Mucosa of stomach (tissue), 1 donor: ENCODE measurements at regions not wholly inside any gene's neighbourhood (a gene's known extent, or its start where the extent isn't known, plus 50 kb on each side); places are given as distances from the start of the nearest gene placed in this dataset.

Experiments used
- H3K27me3 ChIP-seq: one replicate; pipeline ENCODE4 v1.7.0; 2013; ENCODE audit warnings: mild to moderate bottlenecking, low read length; ENCODE audit not compliant: control insufficient read depth, insufficient read depth
- H3K36me3 ChIP-seq: one replicate; pipeline ENCODE4 v1.7.0; 2013; ENCODE audit warnings: low read length; ENCODE audit not compliant: control insufficient read depth, insufficient read depth
- H3K4me1 ChIP-seq: one replicate; pipeline ENCODE4 v1.7.0; 2013; ENCODE audit warnings: mild to moderate bottlenecking, low read length; ENCODE audit not compliant: control insufficient read depth, insufficient read depth
- H3K4me3 ChIP-seq: one replicate; pipeline ENCODE4 v1.7.0; 2013; ENCODE audit warnings: low read length
- H3K9ac ChIP-seq: one replicate; pipeline ENCODE4 v1.7.0; 2013; ENCODE audit warnings: mild to moderate bottlenecking, low read length, moderate library complexity
- H3K9me3 ChIP-seq: one replicate; pipeline ENCODE4 v1.7.0; 2013; ENCODE audit warnings: mild to moderate bottlenecking, low read length, moderate library complexity; ENCODE audit not compliant: control insufficient read depth
- donor health status: Pancreatic carcinoma.

GRCh38 chr6:82086944-82087343, 160.6 kb downstream of the IBTK start:
- H3K36me3 ChIP-seq, result no peaks in the 10 kb centered on the region

DNA sequence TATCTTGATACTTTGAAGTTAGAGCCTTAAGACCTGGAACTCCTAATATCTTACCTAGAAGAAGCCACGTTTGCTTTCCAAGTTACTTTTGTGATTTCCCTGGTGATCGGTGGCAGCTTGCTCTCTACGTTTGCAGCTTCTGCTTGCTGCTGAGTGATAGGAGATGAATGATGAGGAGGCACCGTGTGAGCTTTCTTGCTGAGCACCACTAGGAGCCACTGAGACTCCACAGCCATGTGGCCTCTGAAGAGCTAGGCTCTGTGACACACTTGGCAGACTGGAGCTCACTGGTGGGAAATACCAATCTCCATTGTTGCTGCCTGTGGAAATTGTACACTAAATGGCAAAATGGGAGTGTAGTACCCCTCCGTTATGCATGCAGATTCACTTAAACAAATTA, 161.8 kb downstream of the IBTK start:
- no peak overlapping the region for H3K9ac ChIP-seq
- H3K36me3 ChIP-seq, result no peaks in the 10 kb centered on the region
- no peaks in the 10 kb centered on the region for H3K4me1 ChIP-seq
- H3K4me3 ChIP-seq, result no peak overlapping the region
- H3K27me3 ChIP-seq, result no peaks in the 10 kb centered on the region
- no peaks in the 10 kb centered on the region for H3K9me3 ChIP-seq

More at GRCh38 chr6:82086944-82087343, 160.6 kb downstream of the IBTK start:
- Histone ChIP-seq H3K9me3 (no peaks in the 10 kb centered on the region), H3K4me1 (no peaks in the 10 kb centered on the region), H3K27me3 (no peaks in the 10 kb centered on the region), H3K4me3 (no peak overlapping the region), H3K9ac (no peak overlapping the region)

DNA sequence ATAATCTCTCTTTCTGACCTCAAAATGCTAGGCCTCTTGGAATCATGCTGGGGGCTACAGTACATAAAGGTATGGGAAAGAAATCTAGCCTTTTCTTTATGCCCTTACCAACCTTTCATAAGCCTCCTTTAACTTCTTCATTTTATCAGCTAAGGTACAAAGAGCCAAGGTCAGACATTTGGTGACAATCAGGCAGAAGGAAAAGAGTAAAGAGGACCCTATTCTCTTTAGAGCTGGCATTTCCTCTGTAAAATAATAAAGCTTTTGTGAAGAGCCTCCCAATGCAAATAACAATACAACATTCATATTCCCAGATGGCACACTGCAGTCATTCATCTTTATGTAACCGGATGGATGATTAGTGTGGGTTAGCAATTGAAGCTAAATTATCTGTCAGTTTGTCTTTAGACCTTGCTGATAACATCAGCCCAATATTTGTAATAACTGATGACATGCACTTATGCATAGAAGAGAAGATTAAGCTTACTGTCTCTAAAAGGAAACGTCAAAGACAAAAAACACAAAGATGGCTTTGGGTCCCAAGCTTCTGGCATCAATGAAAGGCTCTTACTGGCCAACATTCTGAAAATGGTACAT, 163.1 kb downstream of the IBTK start:
- H3K4me1 ChIP-seq, result no peaks in the 10 kb centered on the region
- H3K36me3 ChIP-seq, result no peaks in the 10 kb centered on the region
- H3K4me3 ChIP-seq, result no peak overlapping the region
- H3K9ac ChIP-seq, result no peak overlapping the region
- no peaks in the 10 kb centered on the region for H3K9me3 ChIP-seq
- H3K27me3 ChIP-seq, result no peaks in the 10 kb centered on the region

- Histone ChIP-seq H3K4me1 (no peaks in the 10 kb centered on the region), H3K4me3 (no peak overlapping the region), H3K27me3 (no peaks in the 10 kb centered on the region), H3K9me3 (no peaks in the 10 kb centered on the region), H3K36me3 (no peaks in the 10 kb centered on the region), H3K9ac (no peak overlapping the region)
These were observed 163.9 kb downstream of the IBTK start for GRCh38 chr6:82083646-82084045.

- Histone ChIP-seq H3K9ac (no peak overlapping the region), H3K27me3 (no peaks in the 10 kb centered on the region), H3K4me1 (no peaks in the 10 kb centered on the region), H3K9me3 (no peaks in the 10 kb centered on the region), H3K4me3 (no peak overlapping the region), H3K36me3 (no peaks in the 10 kb centered on the region)
These were observed 166.8 kb downstream of the IBTK start for GRCh38 chr6:82080767-82081166.

- H3K4me3 ChIP-seq, result no peak overlapping the region
- H3K4me1 ChIP-seq, result no peaks in the 10 kb centered on the region
- no peaks in the 10 kb centered on the region for H3K9me3 ChIP-seq
- no peak overlapping the region for H3K9ac ChIP-seq
- no peaks in the 10 kb centered on the region for H3K27me3 ChIP-seq
- no peaks in the 10 kb centered on the region for H3K36me3 ChIP-seq
These were observed 169.1 kb downstream of the IBTK start for GRCh38 chr6:82078286-82078908.

DNA sequence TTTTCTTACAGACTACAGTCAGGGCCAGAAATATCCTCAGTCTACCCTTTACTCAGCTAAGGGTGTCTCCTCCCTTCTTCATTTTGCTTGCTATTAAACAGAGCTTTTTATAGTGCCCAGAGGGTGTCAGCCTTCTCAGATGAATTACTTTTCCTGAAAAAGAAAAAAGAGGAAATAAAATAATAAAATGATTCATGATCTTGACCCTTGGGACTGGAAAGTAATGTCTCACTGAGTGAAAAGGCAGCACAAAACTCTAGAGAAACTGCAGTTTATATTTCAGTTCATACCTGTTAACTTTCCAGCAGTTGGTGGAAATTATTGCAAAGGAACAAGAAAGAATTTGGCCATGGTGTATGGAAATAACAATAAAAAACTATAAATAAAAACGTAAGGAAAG, 170.6 kb downstream of the IBTK start:
- Histone ChIP-seq H3K36me3 (no peaks in the 10 kb centered on the region), H3K27me3 (no peaks in the 10 kb centered on the region), H3K9ac (no peak overlapping the region), H3K4me3 (no peak overlapping the region), H3K4me1 (no peaks in the 10 kb centered on the region), H3K9me3 (no peaks in the 10 kb centered on the region)

DNA sequence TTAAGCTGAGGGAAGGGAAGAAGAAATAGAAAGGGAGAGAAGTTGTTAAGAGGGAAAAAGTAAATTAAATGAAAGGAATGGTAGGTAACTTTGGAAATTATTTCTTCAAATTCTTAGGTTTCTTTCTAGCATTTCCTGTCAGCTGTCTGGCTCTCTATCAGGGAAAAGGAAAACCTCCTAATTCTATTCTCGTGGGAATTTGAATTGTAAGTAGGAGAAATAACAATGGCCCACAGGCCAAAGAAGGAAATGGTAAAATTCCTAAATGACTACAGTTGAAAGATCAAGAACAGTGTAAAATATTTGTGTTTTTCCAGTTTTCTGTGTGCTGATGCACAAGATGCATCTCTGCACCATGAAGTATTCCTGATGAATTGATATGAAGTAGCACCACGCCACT, 173.0 kb downstream of the IBTK start:
- H3K4me1 ChIP-seq, result no peaks in the 10 kb centered on the region
- H3K9ac ChIP-seq, result no peak overlapping the region
- H3K9me3 ChIP-seq, result no peaks in the 10 kb centered on the region
- no peaks in the 10 kb centered on the region for H3K36me3 ChIP-seq
- H3K4me3 ChIP-seq, result no peak overlapping the region
- H3K27me3 ChIP-seq, result no peaks in the 10 kb centered on the region

DNA sequence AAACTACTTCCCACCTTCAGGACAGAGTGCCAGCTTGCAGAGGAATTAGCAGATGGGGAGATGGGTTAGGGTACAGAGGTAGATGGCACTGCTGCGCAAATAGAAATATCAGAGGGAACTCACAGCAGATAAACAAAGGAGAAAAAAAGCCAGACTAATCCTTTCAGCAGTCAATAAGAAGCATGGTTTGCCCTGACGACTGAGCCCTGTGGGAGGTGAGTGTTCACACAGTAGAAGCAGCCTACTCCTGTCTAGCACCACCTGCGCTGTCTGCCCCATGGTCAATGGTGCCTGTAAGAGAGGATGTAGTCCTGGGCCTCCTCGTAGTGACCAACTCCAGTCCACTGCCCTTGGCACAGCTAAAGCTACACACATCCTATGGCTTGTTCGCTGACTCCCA, 174.1 kb downstream of the IBTK start:
- H3K9me3 ChIP-seq, result no peaks in the 10 kb centered on the region
- H3K4me1 ChIP-seq, result no peaks in the 10 kb centered on the region

GRCh38 chr6:82072751-82073150, 174.8 kb downstream of the IBTK start:
- no peak overlapping the region for H3K4me3 ChIP-seq

More for the DNA sequence above, 174.1 kb downstream of the IBTK start:
- Histone ChIP-seq H3K9ac (no peak overlapping the region), H3K4me3 (no peak overlapping the region), H3K27me3 (no peaks in the 10 kb centered on the region), H3K36me3 (no peaks in the 10 kb centered on the region)

GRCh38 chr6:82072121-82072521, 175.4 kb downstream of the IBTK start:
- H3K4me1 ChIP-seq, result no peaks in the 10 kb centered on the region
- no peaks in the 10 kb centered on the region for H3K36me3 ChIP-seq
- H3K9ac ChIP-seq, result no peak overlapping the region
- no peak overlapping the region for H3K4me3 ChIP-seq
- no peaks in the 10 kb centered on the region for H3K27me3 ChIP-seq
- no peaks in the 10 kb centered on the region for H3K9me3 ChIP-seq

More at GRCh38 chr6:82072751-82073150, 174.8 kb downstream of the IBTK start:
- Histone ChIP-seq H3K4me1 (no peaks in the 10 kb centered on the region), H3K9ac (no peak overlapping the region), H3K27me3 (no peaks in the 10 kb centered on the region), H3K36me3 (no peaks in the 10 kb centered on the region), H3K9me3 (no peaks in the 10 kb centered on the region)

GRCh38 chr6:82068721-82069120, 178.8 kb downstream of the IBTK start:
- H3K9me3 ChIP-seq, result no peaks in the 10 kb centered on the region
- H3K4me3 ChIP-seq, result no peak overlapping the region
- H3K36me3 ChIP-seq, result no peaks in the 10 kb centered on the region
- H3K27me3 ChIP-seq, result no peaks in the 10 kb centered on the region
- H3K9ac ChIP-seq, result no peak overlapping the region
- no peaks in the 10 kb centered on the region for H3K4me1 ChIP-seq
